HG03439 (cell line): ENCODE measurements at regions not wholly inside any gene's neighbourhood (a gene's known extent, or its start where the extent isn't known, plus 50 kb on each side); places are given as distances from the start of the nearest gene placed in this dataset.

Source experiments
- ATAC-seq: cut with Tn5 transposase; IDR thresholded peaks from one replicate; pipeline ENCODE4 v1.9.1; 2021; ENCODE audit warnings: mild to moderate bottlenecking, moderate library complexity; ENCODE audit not compliant: unreplicated experiment

DNA sequence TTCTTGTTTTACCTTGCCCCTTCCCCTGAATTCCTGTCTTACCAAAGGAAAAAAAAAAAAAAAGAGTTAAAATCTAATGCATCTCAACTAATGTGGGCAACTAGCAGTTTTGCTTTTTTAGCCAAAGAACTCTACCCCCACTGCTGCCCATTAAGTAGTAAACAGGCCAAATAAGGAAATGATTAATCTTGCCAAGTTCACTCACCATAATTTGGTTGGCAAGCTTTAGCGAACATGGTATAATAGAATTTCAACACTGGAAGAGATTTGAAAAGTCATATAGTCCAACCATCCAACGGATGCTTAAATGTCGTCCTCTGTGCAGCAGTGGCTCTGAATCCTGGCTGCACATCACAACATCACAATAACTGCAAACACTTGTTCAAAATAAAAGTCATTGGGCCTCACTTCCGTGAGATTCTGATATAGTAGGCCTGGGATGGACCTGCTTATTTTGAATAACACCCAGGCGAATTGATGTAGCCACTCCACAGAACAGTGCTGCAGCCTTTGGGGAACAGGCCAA is 142.0 kb upstream of the UBE2E1 start:
- ATAC-seq = no peak

DNA sequence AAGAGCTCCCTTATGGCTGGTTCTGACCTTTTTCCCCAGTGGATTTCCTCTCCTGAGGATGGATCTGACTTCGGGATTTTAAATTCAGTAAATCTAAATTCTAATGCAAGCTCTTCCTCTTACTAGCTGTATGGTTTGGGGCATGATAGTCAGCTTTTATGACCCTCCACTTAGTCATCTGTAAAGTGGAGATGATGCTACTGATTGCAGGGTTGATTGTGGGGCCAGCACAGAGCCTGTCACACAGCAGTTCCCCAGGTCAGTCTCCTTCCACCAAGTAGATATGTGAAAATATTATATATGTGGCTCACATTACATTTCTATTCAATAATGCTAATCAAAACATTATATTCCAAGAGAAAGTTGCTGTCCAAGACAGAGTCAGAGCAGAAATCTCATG is 141.3 kb upstream of the UBE2E1 start:
- ATAC-seq = no peak

GRCh38 chr3:23665741-23666140 is 140.0 kb upstream of the UBE2E1 start:
- ATAC-seq = no peak

DNA sequence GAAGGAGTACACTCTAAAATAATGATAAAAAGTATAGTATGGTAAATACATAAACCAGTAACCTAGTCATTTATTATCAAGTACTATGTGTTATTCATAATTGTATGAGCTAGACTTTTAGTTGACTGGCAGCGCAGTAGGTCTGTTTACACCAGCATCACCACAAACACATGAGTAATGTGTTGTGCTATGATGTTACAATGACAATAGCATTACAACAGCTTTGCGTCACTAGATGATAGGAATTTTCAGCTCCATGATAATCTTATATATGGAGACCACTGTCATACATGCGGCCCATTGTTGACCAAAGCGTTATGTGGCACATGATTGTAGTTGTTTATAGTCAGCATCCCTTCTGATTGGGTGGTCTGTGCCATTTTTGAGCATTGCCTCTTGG is 138.9 kb upstream of the UBE2E1 start:
- ATAC-seq = no peak

GRCh38 chr3:23667536-23668429 is 138.0 kb upstream of the UBE2E1 start:
- no peak for ATAC-seq

GRCh38 chr3:23668430-23668904 is 137.3 kb upstream of the UBE2E1 start:
- ATAC-seq = no peak

- ATAC-seq = no peak
Observed at GRCh38 chr3:23669541-23670255, 136.1 kb upstream of the UBE2E1 start.

DNA sequence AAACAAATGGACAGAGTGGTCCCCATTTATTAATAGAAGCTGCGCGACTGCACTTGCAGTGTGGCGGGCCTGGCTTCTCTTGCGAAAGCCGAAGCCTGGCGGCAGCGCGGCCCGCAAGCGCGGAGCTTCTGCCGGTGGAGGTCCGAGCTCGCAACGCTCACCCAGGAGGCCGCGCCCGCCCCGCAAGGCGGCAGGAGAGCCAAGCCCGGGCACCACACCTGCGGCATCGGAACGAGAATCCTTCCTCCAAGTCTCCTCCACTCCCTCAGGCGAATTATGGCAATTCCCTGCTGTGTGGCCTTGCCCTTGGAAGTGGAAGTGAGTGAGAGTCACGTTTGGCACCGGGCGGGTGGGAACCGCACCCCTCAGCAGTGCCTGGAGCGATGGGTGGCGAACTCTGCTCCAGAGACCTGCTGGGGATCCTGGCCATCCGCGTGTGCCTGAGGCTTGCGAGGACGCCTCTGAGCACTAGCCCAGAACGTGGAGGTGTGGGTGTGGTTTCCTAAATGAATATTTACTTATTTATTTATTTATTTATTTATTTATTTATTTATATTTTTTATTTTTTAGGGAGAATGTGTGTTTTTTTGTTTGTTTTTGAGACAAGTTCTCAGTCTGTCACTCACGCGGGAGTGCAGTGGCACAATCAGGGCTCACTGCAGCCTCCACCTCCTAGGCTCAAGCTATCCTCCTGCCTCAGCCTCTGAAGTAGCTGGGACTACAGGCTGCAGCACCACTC is 133.7 kb upstream of the UBE2E1 start:
- ATAC-seq = no peak

DNA sequence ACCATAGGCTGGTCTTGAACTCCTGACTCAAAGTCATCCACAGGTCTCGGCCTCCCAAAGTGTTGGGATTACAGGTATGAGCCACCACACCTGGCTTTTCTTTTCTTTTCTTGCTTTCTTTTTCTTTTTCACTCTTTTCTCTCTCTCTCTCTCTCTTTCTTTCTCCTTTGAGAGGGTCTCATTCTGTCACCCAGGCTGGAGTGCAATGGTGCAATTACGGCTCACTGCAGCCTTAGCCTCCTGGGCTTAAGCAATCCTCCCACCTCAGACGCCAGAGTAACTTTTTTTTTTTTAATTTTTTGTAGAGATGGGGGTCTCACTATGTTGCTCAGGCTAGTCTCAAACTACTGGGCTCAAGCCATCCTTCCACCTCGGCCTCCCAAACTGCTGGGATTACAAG is 133.1 kb upstream of the UBE2E1 start:
- ATAC-seq = no peak

GRCh38 chr3:23675010-23675409 is 130.7 kb upstream of the UBE2E1 start:
- no peak for ATAC-seq

DNA sequence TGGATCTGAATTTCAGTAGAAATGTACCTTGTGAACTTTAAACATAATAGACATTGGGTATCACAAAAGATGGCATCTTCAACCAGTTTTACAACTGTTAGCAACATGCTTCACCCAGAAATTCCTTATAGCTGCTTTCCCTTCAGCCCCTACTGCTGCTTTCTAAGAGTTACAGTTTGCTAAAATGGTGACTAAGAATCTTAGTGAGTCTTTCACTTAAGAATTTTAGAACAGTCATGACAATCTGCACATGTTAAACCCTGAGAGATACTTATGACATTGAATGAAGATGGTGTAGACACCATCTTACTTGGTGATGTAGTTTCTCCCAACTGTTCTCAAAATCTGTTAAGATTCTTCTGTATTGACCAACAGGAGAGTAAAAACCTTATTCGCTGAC is 129.7 kb upstream of the UBE2E1 start:
- no peak for ATAC-seq

- ATAC-seq = no peak
Observed at GRCh38 chr3:23682646-23683045, 123.1 kb upstream of the UBE2E1 start.

GRCh38 chr3:23685541-23686258 is 120.1 kb upstream of the UBE2E1 start:
- no peak for ATAC-seq

GRCh38 chr3:23686519-23686918 is 119.2 kb upstream of the UBE2E1 start:
- no peak for ATAC-seq

GRCh38 chr3:23691357-23691895 is 114.3 kb upstream of the UBE2E1 start:
- no peak for ATAC-seq

GRCh38 chr3:23696842-23697241 is 108.9 kb upstream of the UBE2E1 start:
- ATAC-seq = no peak

DNA sequence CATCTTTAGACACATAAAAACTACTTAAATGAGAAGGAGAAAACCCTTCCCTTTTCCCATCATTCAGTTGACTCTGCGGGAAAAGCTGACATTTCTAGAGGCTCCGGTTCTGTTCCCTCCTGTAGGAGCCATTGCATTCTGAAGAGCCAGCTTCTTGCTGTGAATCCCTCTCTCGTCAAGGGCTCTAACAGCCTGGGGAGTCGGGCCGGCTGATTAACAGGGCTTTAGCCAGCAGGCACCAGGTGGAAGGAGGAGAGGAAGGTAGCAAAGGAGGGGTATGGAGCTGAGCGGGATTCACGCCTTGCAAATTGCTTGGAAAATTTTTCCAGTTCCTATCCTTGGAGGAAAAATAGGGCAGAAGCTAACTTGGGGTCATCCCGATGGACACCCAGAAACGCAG is 108.3 kb upstream of the UBE2E1 start:
- no peak for ATAC-seq

- no peak for ATAC-seq
Observed at GRCh38 chr3:23698652-23699313, 107.0 kb upstream of the UBE2E1 start.

DNA sequence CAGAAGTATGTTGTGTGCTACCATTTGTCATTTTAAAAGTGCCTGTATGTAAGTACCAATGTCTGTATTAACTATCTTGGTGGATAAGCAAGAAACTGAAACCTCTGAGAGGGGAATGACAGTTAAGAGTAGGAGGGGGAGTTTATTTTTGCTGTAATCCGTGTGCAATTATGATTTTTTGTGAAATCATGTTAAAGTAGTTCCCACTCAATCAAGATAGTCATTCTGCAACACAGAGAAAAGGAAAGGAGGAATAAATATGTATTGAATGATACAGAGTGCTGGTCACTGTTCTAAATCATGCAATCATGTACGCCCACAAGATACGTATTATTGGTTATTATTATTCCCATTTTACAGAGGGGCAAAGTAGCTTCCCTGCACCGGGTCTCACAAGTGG is 105.1 kb upstream of the UBE2E1 start:
- ATAC-seq = no peak
